SK-N-MC (cell line): ENCODE measurements at regions not wholly inside any gene's neighbourhood (a gene's known extent, or its start where the extent isn't known, plus 50 kb on each side); places are given as distances from the start of the nearest gene placed in this dataset.
"Not testable (repeated sequence)": the region's sequence is repeated elsewhere in the genome, so short reads cannot be mapped to it uniquely, and the experiment has no call there.

Source experiments
- EZH2 ChIP-seq: fragments of 200-600 bp; sonication (generic); IDR thresholded peaks from one replicate; pipeline ENCODE4 v1.6.1; 2017; ENCODE audit warnings: antibody characterized with exemption
- POLR2AphosphoS5 ChIP-seq: IDR thresholded peaks from 2 replicates; pipeline ENCODE4 v1.6.1; 2012; ENCODE audit warnings: mild to moderate bottlenecking, low read depth, low read length, borderline replicate concordance

DNA sequence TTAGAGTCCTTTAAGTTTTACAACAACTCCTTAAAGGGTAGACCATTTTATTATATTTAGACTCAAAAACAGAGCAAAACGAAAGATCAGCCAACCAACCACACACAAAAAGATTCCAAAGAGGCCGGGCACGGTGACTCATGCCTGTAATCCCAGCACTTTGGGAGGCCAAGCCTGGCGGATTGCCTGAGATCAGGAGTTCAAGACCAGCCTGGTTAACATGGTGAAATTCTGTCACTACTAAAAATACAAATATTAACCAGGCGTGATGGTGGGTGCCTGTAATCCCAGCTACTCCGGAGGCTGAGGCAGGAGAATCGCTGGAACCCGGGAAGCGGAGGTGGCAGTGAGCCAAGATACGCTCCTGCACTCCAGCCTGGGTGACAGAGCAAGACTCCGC, 83.3 kb upstream of the GRIK1 start:
- TF ChIP-seq EZH2, POLR2AphosphoS5: not testable (repeated sequence)
